Osteoblast (primary cell): ENCODE measurements at regions not wholly inside any gene's neighbourhood (a gene's known extent, or its start where the extent isn't known, plus 50 kb on each side); places are given as distances from the start of the nearest gene placed in this dataset.

ENCODE experiments used
- DNase-seq: peaks from one replicate; pipeline ENCODE4 v3.0.0; 2011; ENCODE audit warnings: low spot score, mixed read lengths; ENCODE audit not compliant: insufficient read length; ENCODE audit errors: missing footprints
- H2AFZ ChIP-seq: 2 replicates; pipeline ENCODE4 v1.6.0; 2011; ENCODE audit warnings: mild to moderate bottlenecking, low read length
- H3K27ac ChIP-seq: 2 replicates; pipeline ENCODE4 v1.5.1; 2011; ENCODE audit warnings: mild to moderate bottlenecking, low read depth, low read length, moderate library complexity
- H3K27me3 ChIP-seq: 2 replicates; pipeline ENCODE4 v1.6.0; 2012; ENCODE audit warnings: mild to moderate bottlenecking, control low read depth, inconsistent platforms, low read length, moderate library complexity; ENCODE audit not compliant: insufficient read depth
- H3K36me3 ChIP-seq: 2 replicates; pipeline ENCODE4 v1.5.1; 2011; ENCODE audit warnings: mild to moderate bottlenecking, low read length, control low read depth, moderate library complexity; ENCODE audit not compliant: insufficient read depth
- H3K4me1 ChIP-seq: 2 replicates; pipeline ENCODE4 v1.5.1; 2011; ENCODE audit warnings: mild to moderate bottlenecking, low read length, control low read depth, moderate library complexity; ENCODE audit not compliant: insufficient read depth
- H3K4me2 ChIP-seq: 2 replicates; pipeline ENCODE4 v1.6.0; 2011; ENCODE audit warnings: mild to moderate bottlenecking, low read length; ENCODE audit not compliant: insufficient read depth
- H3K4me3 ChIP-seq: fragments of 200-600 bp; sonication (generic); 3 replicates; pipeline ENCODE4 v1.5.1; 2012; ENCODE audit warnings: mild to moderate bottlenecking, low read length, inconsistent platforms; ENCODE audit not compliant: insufficient read depth
- H3K79me2 ChIP-seq: 2 replicates; pipeline ENCODE4 v1.6.0; 2012; ENCODE audit warnings: mild to moderate bottlenecking, low read length, control low read depth, inconsistent platforms; ENCODE audit not compliant: insufficient read depth
- H3K9me3 ChIP-seq: 2 replicates; pipeline ENCODE4 v1.5.1; 2011; ENCODE audit warnings: low read depth, low read length, control low read depth
- H4K20me1 ChIP-seq: 2 replicates; pipeline ENCODE4 v1.6.0; 2012; ENCODE audit warnings: mild to moderate bottlenecking, low read length, control low read depth; ENCODE audit not compliant: insufficient read depth
- CTCF ChIP-seq: IDR thresholded peaks from 2 replicates; pipeline ENCODE4 v1.5.1; 2011; ENCODE audit warnings: mild to moderate bottlenecking, low read depth, low read length, moderate library complexity; ENCODE audit errors: extremely low read depth

DNA sequence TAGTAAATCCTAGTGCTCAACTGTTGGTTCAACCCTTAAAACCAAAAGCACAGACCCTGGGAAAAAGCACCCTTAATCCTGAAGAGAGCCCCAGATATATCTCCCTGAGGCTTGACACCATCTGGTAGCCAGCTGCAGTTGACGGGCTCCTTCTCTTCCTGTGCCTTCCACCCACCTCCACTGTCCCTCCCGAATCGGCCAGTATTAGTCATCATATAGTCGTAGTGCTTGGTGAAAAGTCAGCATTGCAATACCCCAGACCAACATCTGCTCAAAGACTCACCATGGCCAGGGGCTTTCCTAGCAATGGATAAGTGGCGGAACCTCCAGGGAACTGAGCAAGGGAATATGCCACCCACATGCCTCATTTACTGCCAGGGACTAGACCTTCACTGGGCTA is 125.6 kb upstream of the CRBN start:
- no peaks in the 10 kb centered on the region for H3K4me1 ChIP-seq
- H3K4me3 ChIP-seq = no peak overlapping the region
- no peaks in the 10 kb centered on the region for H4K20me1 ChIP-seq
- H3K9me3 ChIP-seq = peaks cover 2% of the 10 kb centered on the region
- peak; percentile 3 for DNase-seq
- no peaks in the 10 kb centered on the region for H3K79me2 ChIP-seq
- no peak overlapping the region for H3K27ac ChIP-seq
- no peaks in the 10 kb centered on the region for H3K27me3 ChIP-seq
- H3K36me3 ChIP-seq = no peaks in the 10 kb centered on the region
- TF ChIP-seq CTCF = no peak
- H3K4me2 ChIP-seq = no peak overlapping the region
- no peak overlapping the region for H2AFZ ChIP-seq

GRCh38 chr3:3303636-3304035 is 124.1 kb upstream of the CRBN start:
- Histone ChIP-seq H3K4me3 (no peak overlapping the region), H3K27ac (no peak overlapping the region), H3K79me2 (no peaks in the 10 kb centered on the region), H2AFZ (no peak overlapping the region), H3K27me3 (no peaks in the 10 kb centered on the region), H3K4me1 (no peaks in the 10 kb centered on the region), H3K4me2 (no peak overlapping the region), H3K36me3 (no peaks in the 10 kb centered on the region), H4K20me1 (no peaks in the 10 kb centered on the region), H3K9me3 (peaks cover 2% of the 10 kb centered on the region)
- DNase-seq = no peak
- no peak for TF ChIP-seq CTCF

DNA sequence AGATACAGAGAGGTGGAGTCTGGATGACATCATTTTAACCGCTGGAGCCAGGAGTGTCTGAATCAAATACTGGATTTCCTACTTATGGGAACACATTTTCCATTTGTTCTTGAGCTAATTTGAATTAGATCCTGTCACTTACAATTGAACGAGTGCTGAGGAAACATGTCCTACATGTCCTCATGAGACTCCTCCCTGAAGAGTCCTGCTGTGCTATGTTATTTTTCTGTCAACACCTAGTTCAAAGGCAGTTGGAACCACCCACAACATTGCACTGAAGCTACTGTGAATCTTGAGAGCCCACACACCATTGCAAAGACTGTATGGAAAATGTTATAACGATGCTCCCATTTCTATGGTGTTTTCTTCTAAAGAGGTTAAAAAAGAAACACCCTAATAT is 123.5 kb upstream of the CRBN start:
- DNase-seq = no peak
- no peak for TF ChIP-seq CTCF
- H3K27ac ChIP-seq = no peak overlapping the region
- no peaks in the 10 kb centered on the region for H3K79me2 ChIP-seq
- H3K9me3 ChIP-seq = peaks cover 2% of the 10 kb centered on the region
- no peaks in the 10 kb centered on the region for H3K4me1 ChIP-seq
- no peaks in the 10 kb centered on the region for H4K20me1 ChIP-seq
- no peaks in the 10 kb centered on the region for H3K36me3 ChIP-seq
- H3K4me3 ChIP-seq = no peak overlapping the region
- H3K27me3 ChIP-seq = no peaks in the 10 kb centered on the region
- no peak overlapping the region for H2AFZ ChIP-seq
- H3K4me2 ChIP-seq = no peak overlapping the region

- H4K20me1 ChIP-seq = no peaks in the 10 kb centered on the region
- no peak for TF ChIP-seq CTCF
- H3K9me3 ChIP-seq = peaks cover 2% of the 10 kb centered on the region
- H3K4me3 ChIP-seq = no peak overlapping the region
- no peak overlapping the region for H3K27ac ChIP-seq
- H3K27me3 ChIP-seq = no peaks in the 10 kb centered on the region
- no peaks in the 10 kb centered on the region for H3K79me2 ChIP-seq
- no peak for DNase-seq
- H3K36me3 ChIP-seq = no peaks in the 10 kb centered on the region
- no peak overlapping the region for H2AFZ ChIP-seq
- no peaks in the 10 kb centered on the region for H3K4me1 ChIP-seq
- H3K4me2 ChIP-seq = no peak overlapping the region
Observed at GRCh38 chr3:3301476-3301875, 122.0 kb upstream of the CRBN start.
